Suppressor macrophage treated with lipopolysaccharide for 1 hour (primary cell): ENCODE measurements at regions not wholly inside any gene's neighbourhood (a gene's known extent, or its start where the extent isn't known, plus 50 kb on each side); places are given as distances from the start of the nearest gene placed in this dataset.
"Not testable (repeated sequence)": the region's sequence is repeated elsewhere in the genome, so short reads cannot be mapped to it uniquely, and the experiment has no call there.

Experiments used
- DNase-seq, 3 donors: peaks; one replicate each; pipeline ENCODE4 v3.0.0-alpha.2; 2020 to 2022

- peak; percentile 61 to 84 (median 75) for DNase-seq
Measured at GRCh38 chr3:184479426-184480126, 82.0 kb upstream of the EPHB3 start.

- DNase-seq, result no peak
Measured at GRCh38 chr3:184480831-184481230, 80.8 kb upstream of the EPHB3 start.

GRCh38 chr3:184481984-184482671 lies 79.5 kb upstream of the EPHB3 start:
- DNase-seq, result no peak

GRCh38 chr3:184485241-184485640 lies 76.3 kb upstream of the EPHB3 start:
- no peak for DNase-seq

- DNase-seq, result no peak
Measured at GRCh38 chr3:184485906-184486305, 75.7 kb upstream of the EPHB3 start.

GRCh38 chr3:184486614-184487013 lies 75.0 kb upstream of the EPHB3 start:
- DNase-seq, result no peak

GRCh38 chr3:184488577-184488976 lies 73.0 kb upstream of the EPHB3 start:
- no peak for DNase-seq

- DNase-seq, result peak in 2 of 3 donors; percentile 9 to 39
Measured at GRCh38 chr3:184489268-184489841, 72.2 kb upstream of the EPHB3 start.

GRCh38 chr3:184491011-184491576 lies 70.5 kb upstream of the EPHB3 start:
- DNase-seq, result no peak

GRCh38 chr3:184491867-184492615 lies 69.5 kb upstream of the EPHB3 start:
- peak; percentile 83 to 90 (median 88) for DNase-seq

- DNase-seq, result no peak
Measured at GRCh38 chr3:184496933-184497332, 64.7 kb upstream of the EPHB3 start.

GRCh38 chr3:184497804-184498203 lies 63.8 kb upstream of the EPHB3 start:
- DNase-seq, result peak; percentile 22 to 49 (median 47)

GRCh38 chr3:184498986-184499606 lies 62.5 kb upstream of the EPHB3 start:
- DNase-seq, result peak in 2 of 3 donors; percentile 28 to 37

- DNase-seq, result no peak
Measured at GRCh38 chr3:184500344-184500923, 61.2 kb upstream of the EPHB3 start.

GRCh38 chr3:184502123-184502667 lies 59.4 kb upstream of the EPHB3 start:
- no peak for DNase-seq

- not testable (repeated sequence) for DNase-seq
Measured at GRCh38 chr3:184502841-184503240, 58.7 kb upstream of the EPHB3 start.

- DNase-seq, result no peak
Measured at GRCh38 chr3:184503647-184504046, 57.9 kb upstream of the EPHB3 start.

GRCh38 chr3:184505076-184505878 lies 56.3 kb upstream of the EPHB3 start:
- DNase-seq, result no peak

GRCh38 chr3:184506561-184506991 lies 55.0 kb upstream of the EPHB3 start:
- DNase-seq, result no peak

GRCh38 chr3:184508938-184509337 lies 52.6 kb upstream of the EPHB3 start:
- no peak for DNase-seq

GRCh38 chr3:184511741-184512140 lies 49.8 kb upstream of the EPHB3 start:
- no peak for DNase-seq
